ENCODE measurements at regions not wholly inside any gene's neighbourhood (a gene's known extent, or its start where the extent isn't known, plus 50 kb on each side); places are given as distances from the start of the nearest gene placed in this dataset.

DNA sequence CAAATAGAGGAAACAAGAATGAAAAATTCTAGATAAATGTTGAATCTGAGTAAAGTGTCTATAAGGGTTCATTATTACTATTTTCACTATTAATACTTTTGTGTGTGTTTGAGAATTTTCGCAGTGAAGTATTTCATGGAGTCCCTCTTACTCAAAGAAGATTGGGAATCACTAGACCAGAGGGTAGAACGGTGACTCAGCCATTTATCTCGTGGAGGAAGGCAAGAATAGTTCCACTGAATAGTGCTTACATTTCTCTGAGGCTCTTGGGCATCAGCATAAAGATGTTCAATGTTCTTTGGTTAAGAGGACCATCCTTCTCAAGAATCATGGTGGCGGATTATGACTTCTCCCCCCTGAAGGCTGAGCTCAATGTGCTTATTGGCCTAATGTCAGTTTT, 376.7 kb upstream of the ARID1B start:
- no peak overlapping the region for H3K27ac Mint-ChIP-seq
- Histone ChIP-seq H3F3A (replicated peaks; ENCODE audit: low read depth) (no peaks in the 10 kb centered on the region), H3K27ac (ENCODE audit: low read depth) (no peak overlapping the region), H4K20me1 (replicated peaks; ENCODE audit: insufficient read depth) (no peaks in the 10 kb centered on the region), H3K4me1 (ENCODE audit: insufficient read depth) (peaks cover 23% of the 10 kb centered on the region), H3K4me2 (no peak overlapping the region), H3K36me3 (ENCODE audit: insufficient read depth) (no peaks in the 10 kb centered on the region), H3K79me2 (replicated peaks; ENCODE audit: insufficient read depth) (no peaks in the 10 kb centered on the region), H3K27me3 (ENCODE audit: insufficient read depth) (no peaks in the 10 kb centered on the region; the same call in 1 of the 2 replicates), H3K9me2 (ENCODE audit: insufficient read depth) (no peaks in the 10 kb centered on the region), H3K4me3 (no peak overlapping the region), H2AFZ (no peak overlapping the region)
- no peak overlapping the region for H3K4me3 Mint-ChIP-seq
- H3K9me3 Mint-ChIP-seq = no peaks in the 10 kb centered on the region; the same call in 1 of the 3 replicates
- no peaks in the 10 kb centered on the region for H3K27me3 Mint-ChIP-seq (ENCODE audit: insufficient read depth, low read depth, poor library complexity)
- ATAC-seq = no peak
- H3K36me3 Mint-ChIP-seq (ENCODE audit: low read depth) = no peaks in the 10 kb centered on the region
- TF ChIP-seq, protein P1, sequence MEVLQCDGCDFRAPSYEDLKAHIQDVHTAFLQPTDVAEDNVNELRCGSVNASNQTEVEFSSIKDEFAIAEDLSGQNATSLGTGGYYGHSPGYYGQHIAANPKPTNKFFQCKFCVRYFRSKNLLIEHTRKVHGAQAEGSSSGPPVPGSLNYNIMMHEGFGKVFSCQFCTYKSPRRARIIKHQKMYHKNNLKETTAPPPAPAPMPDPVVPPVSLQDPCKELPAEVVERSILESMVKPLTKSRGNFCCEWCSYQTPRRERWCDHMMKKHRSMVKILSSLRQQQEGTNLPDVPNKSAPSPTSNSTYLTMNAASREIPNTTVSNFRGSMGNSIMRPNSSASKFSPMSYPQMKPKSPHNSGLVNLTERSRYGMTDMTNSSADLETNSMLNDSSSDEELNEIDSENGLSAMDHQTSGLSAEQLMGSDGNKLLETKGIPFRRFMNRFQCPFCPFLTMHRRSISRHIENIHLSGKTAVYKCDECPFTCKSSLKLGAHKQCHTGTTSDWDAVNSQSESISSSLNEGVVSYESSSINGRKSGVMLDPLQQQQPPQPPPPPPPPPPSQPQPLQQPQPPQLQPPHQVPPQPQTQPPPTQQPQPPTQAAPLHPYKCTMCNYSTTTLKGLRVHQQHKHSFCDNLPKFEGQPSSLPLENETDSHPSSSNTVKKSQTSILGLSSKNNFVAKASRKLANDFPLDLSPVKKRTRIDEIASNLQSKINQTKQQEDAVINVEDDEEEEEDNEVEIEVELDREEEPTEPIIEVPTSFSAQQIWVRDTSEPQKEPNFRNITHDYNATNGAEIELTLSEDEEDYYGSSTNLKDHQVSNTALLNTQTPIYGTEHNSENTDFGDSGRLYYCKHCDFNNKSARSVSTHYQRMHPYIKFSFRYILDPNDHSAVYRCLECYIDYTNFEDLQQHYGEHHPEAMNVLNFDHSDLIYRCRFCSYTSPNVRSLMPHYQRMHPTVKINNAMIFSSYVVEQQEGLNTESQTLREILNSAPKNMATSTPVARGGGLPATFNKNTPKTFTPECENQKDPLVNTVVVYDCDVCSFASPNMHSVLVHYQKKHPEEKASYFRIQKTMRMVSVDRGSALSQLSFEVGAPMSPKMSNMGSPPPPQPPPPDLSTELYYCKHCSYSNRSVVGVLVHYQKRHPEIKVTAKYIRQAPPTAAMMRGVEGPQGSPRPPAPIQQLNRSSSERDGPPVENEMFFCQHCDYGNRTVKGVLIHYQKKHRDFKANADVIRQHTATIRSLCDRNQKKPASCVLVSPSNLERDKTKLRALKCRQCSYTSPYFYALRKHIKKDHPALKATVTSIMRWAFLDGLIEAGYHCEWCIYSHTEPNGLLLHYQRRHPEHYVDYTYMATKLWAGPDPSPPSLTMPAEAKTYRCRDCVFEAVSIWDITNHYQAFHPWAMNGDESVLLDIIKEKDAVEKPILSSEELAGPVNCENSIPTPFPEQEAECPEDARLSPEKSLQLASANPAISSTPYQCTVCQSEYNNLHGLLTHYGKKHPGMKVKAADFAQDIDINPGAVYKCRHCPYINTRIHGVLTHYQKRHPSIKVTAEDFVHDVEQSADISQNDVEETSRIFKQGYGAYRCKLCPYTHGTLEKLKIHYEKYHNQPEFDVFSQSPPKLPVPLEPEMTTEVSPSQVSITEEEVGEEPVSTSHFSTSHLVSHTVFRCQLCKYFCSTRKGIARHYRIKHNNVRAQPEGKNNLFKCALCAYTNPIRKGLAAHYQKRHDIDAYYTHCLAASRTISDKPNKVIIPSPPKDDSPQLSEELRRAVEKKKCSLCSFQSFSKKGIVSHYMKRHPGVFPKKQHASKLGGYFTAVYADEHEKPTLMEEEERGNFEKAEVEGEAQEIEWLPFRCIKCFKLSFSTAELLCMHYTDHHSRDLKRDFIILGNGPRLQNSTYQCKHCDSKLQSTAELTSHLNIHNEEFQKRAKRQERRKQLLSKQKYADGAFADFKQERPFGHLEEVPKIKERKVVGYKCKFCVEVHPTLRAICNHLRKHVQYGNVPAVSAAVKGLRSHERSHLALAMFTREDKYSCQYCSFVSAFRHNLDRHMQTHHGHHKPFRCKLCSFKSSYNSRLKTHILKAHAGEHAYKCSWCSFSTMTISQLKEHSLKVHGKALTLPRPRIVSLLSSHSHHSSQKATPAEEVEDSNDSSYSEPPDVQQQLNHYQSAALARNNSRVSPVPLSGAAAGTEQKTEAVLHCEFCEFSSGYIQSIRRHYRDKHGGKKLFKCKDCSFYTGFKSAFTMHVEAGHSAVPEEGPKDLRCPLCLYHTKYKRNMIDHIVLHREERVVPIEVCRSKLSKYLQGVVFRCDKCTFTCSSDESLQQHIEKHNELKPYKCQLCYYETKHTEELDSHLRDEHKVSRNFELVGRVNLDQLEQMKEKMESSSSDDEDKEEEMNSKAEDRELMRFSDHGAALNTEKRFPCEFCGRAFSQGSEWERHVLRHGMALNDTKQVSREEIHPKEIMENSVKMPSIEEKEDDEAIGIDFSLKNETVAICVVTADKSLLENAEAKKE (CRISPR knock-in tag; IDR thresholded peaks at IDR 0.05) = no peak
- TF ChIP-seq JUNB (IDR thresholded peaks at IDR 0.05; ENCODE audit: unreplicated experiment) = no peak
- no peak for TF ChIP-seq EZH2 (IDR thresholded peaks at IDR 0.05; ENCODE audit: low read depth, unreplicated experiment)
- TF ChIP-seq, protein P2, sequence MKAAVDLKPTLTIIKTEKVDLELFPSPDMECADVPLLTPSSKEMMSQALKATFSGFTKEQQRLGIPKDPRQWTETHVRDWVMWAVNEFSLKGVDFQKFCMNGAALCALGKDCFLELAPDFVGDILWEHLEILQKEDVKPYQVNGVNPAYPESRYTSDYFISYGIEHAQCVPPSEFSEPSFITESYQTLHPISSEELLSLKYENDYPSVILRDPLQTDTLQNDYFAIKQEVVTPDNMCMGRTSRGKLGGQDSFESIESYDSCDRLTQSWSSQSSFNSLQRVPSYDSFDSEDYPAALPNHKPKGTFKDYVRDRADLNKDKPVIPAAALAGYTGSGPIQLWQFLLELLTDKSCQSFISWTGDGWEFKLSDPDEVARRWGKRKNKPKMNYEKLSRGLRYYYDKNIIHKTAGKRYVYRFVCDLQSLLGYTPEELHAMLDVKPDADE (IDR thresholded peaks at IDR 0.05) = no peak
- no peak for TF ChIP-seq ZNF331 (CRISPR knock-in tag; IDR thresholded peaks at IDR 0.05; ENCODE audit: low read depth)
- no peak for TF ChIP-seq STAT1 (IDR thresholded peaks at IDR 0.05; ENCODE audit: unreplicated experiment)
- TF ChIP-seq, protein P3, sequence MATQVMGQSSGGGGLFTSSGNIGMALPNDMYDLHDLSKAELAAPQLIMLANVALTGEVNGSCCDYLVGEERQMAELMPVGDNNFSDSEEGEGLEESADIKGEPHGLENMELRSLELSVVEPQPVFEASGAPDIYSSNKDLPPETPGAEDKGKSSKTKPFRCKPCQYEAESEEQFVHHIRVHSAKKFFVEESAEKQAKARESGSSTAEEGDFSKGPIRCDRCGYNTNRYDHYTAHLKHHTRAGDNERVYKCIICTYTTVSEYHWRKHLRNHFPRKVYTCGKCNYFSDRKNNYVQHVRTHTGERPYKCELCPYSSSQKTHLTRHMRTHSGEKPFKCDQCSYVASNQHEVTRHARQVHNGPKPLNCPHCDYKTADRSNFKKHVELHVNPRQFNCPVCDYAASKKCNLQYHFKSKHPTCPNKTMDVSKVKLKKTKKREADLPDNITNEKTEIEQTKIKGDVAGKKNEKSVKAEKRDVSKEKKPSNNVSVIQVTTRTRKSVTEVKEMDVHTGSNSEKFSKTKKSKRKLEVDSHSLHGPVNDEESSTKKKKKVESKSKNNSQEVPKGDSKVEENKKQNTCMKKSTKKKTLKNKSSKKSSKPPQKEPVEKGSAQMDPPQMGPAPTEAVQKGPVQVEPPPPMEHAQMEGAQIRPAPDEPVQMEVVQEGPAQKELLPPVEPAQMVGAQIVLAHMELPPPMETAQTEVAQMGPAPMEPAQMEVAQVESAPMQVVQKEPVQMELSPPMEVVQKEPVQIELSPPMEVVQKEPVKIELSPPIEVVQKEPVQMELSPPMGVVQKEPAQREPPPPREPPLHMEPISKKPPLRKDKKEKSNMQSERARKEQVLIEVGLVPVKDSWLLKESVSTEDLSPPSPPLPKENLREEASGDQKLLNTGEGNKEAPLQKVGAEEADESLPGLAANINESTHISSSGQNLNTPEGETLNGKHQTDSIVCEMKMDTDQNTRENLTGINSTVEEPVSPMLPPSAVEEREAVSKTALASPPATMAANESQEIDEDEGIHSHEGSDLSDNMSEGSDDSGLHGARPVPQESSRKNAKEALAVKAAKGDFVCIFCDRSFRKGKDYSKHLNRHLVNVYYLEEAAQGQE (IDR thresholded peaks at IDR 0.05; ENCODE audit: unreplicated experiment) = no peak
- TF ChIP-seq CREB1 (CRISPR knock-in tag; IDR thresholded peaks at IDR 0.05; ENCODE audit: low read depth) = no peak
- TF ChIP-seq EZH2phosphoT487 (IDR thresholded peaks at IDR 0.05; ENCODE audit: unreplicated experiment) = no peak
- TF ChIP-seq NANOG (IDR thresholded peaks at IDR 0.05; ENCODE audit: borderline replicate concordance) = no peak
- TF ChIP-seq POLR2AphosphoS5 (IDR thresholded peaks at IDR 0.05; ENCODE audit: low read depth) = no peak
- no peak for TF ChIP-seq ZNF114 (CRISPR knock-in tag; IDR thresholded peaks at IDR 0.05)
- TF ChIP-seq, protein P4, sequence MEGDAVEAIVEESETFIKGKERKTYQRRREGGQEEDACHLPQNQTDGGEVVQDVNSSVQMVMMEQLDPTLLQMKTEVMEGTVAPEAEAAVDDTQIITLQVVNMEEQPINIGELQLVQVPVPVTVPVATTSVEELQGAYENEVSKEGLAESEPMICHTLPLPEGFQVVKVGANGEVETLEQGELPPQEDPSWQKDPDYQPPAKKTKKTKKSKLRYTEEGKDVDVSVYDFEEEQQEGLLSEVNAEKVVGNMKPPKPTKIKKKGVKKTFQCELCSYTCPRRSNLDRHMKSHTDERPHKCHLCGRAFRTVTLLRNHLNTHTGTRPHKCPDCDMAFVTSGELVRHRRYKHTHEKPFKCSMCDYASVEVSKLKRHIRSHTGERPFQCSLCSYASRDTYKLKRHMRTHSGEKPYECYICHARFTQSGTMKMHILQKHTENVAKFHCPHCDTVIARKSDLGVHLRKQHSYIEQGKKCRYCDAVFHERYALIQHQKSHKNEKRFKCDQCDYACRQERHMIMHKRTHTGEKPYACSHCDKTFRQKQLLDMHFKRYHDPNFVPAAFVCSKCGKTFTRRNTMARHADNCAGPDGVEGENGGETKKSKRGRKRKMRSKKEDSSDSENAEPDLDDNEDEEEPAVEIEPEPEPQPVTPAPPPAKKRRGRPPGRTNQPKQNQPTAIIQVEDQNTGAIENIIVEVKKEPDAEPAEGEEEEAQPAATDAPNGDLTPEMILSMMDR (conservative IDR thresholded peaks at IDR 0.05; ENCODE audit: low read depth in 2 of 2) = no peak
- H3K4me1 Mint-ChIP-seq = peaks cover 24% of the 10 kb centered on the region
- DNase-seq (ENCODE audit: low spot score) = no peak

All from GM23338 (cell line).